OCI-LY1 (cell line): ENCODE measurements at regions not wholly inside any gene's neighbourhood (a gene's known extent, or its start where the extent isn't known, plus 50 kb on each side); places are given as distances from the start of the nearest gene placed in this dataset.

Experiments
- H2AFZ ChIP-seq: fragments of 200-600 bp; sonication (generic), shearing (Covaris generic); 2 replicates; pipeline ENCODE4 v1.6.0; 2014; ENCODE audit warnings: antibody characterized with exemption, mild to moderate bottlenecking, low read length
- H3F3A ChIP-seq: fragments of 200-600 bp; sonication (generic), shearing (Covaris generic); 2 replicates; pipeline ENCODE4 v1.6.0; 2014; ENCODE audit warnings: mild to moderate bottlenecking, antibody characterized with exemption, low read length, moderate library complexity; ENCODE audit not compliant: insufficient read depth
- H3K27ac ChIP-seq: fragments of 200-600 bp; sonication (generic); 2 replicates; pipeline ENCODE4 v1.5.1; 2014; ENCODE audit warnings: low read length, mixed run types, mild to moderate bottlenecking, low read depth; ENCODE audit not compliant: poor library complexity, severe bottlenecking
- H3K27me3 ChIP-seq: fragments of 200-600 bp; sonication (generic); 2 replicates; pipeline ENCODE4 v1.6.0; 2014; ENCODE audit warnings: antibody characterized with exemption, mild to moderate bottlenecking, low read length, moderate library complexity; ENCODE audit not compliant: insufficient read depth
- H3K36me3 ChIP-seq: fragments of 200-600 bp; sonication (generic); 2 replicates; pipeline ENCODE4 v1.6.1; 2014; ENCODE audit warnings: mild to moderate bottlenecking, antibody characterized with exemption, low read length, moderate library complexity, mixed read lengths; ENCODE audit not compliant: insufficient read depth
- H3K4me1 ChIP-seq: fragments of 200-600 bp; sonication (generic); 2 replicates; pipeline ENCODE4 v1.5.1; 2014; ENCODE audit warnings: mild to moderate bottlenecking, low read length, moderate library complexity; ENCODE audit not compliant: insufficient read depth, severe bottlenecking
- H3K4me2 ChIP-seq: fragments of 200-600 bp; sonication (generic), shearing (Covaris generic); 2 replicates; pipeline ENCODE4 v1.6.1; 2014; ENCODE audit warnings: low read length
- H3K4me3 ChIP-seq: fragments of 200-600 bp; sonication (generic); 2 replicates; pipeline ENCODE4 v1.5.1; 2014; ENCODE audit warnings: low read length, low read depth, mild to moderate bottlenecking, mixed read lengths; ENCODE audit not compliant: poor library complexity, severe bottlenecking
- H3K79me2 ChIP-seq: fragments of 200-600 bp; shearing (Covaris generic); 2 replicates; pipeline ENCODE4 v1.6.1; 2016; ENCODE audit warnings: mixed run types, low read length, mixed read lengths; ENCODE audit not compliant: insufficient read depth
- H3K9ac ChIP-seq: fragments of 200-600 bp; sonication (generic), shearing (Covaris generic); 2 replicates; pipeline ENCODE4 v1.6.1; 2014; ENCODE audit warnings: mild to moderate bottlenecking, low read length, mixed read lengths
- H3K9me2 ChIP-seq: fragments of 200-600 bp; sonication (generic), shearing (Covaris generic); 2 replicates; pipeline ENCODE4 v1.6.1; 2014; ENCODE audit warnings: low read depth, mild to moderate bottlenecking, low read length, mixed read lengths
- H3K9me3 ChIP-seq: fragments of 200-600 bp; shearing (Covaris generic); 2 replicates; pipeline ENCODE4 v1.6.1; 2014; ENCODE audit warnings: low read length, mixed read lengths
- H4K20me1 ChIP-seq: fragments of 200-600 bp; sonication (generic), shearing (Covaris generic); 2 replicates; pipeline ENCODE4 v1.6.0; 2016; ENCODE audit warnings: mild to moderate bottlenecking, low read length; ENCODE audit not compliant: insufficient read depth
- CTCF ChIP-seq: fragments of 200-600 bp; sonication (generic), shearing (Covaris generic); IDR thresholded peaks from 2 replicates; pipeline ENCODE4 v1.5.1; 2017; ENCODE audit warnings: mild to moderate bottlenecking, antibody characterized with exemption, low read length, moderate library complexity, mixed read lengths
- EZH2 ChIP-seq: fragments of 200-600 bp; sonication (generic), shearing (Covaris generic); IDR thresholded peaks from 2 replicates; pipeline ENCODE4 v1.8.0; 2017; ENCODE audit warnings: borderline replicate concordance, mixed run types, mild to moderate bottlenecking, antibody characterized with exemption, low read length, moderate library complexity, mixed read lengths

GRCh38 chr16:6913566-6913965, 419.1 kb upstream of the RBFOX1 start:
- Histone ChIP-seq H2AFZ (no peak overlapping the region), H3K4me1 (no peaks in the 10 kb centered on the region), H3K9me2 (no peaks in the 10 kb centered on the region), H3F3A (no peaks in the 10 kb centered on the region), H3K79me2 (no peaks in the 10 kb centered on the region), H3K27ac (no peak overlapping the region), H3K27me3 (no peaks in the 10 kb centered on the region), H3K9ac (no peak overlapping the region), H3K4me3 (no peak overlapping the region), H4K20me1 (no peaks in the 10 kb centered on the region), H3K36me3 (no peaks in the 10 kb centered on the region), H3K9me3 (no peaks in the 10 kb centered on the region), H3K4me2 (no peak overlapping the region)
- no peak for TF ChIP-seq CTCF
- TF ChIP-seq EZH2, result no peak

GRCh38 chr16:6910301-6910700, 422.3 kb upstream of the RBFOX1 start:
- Histone ChIP-seq H4K20me1 (no peaks in the 10 kb centered on the region), H3K9me3 (no peaks in the 10 kb centered on the region), H2AFZ (no peak overlapping the region)

GRCh38 chr16:6905601-6906000, 427.0 kb upstream of the RBFOX1 start:
- Histone ChIP-seq H4K20me1 (no peaks in the 10 kb centered on the region), H3K4me2 (no peak overlapping the region), H3K36me3 (no peaks in the 10 kb centered on the region)

More at GRCh38 chr16:6910301-6910700, 422.3 kb upstream of the RBFOX1 start:
- Histone ChIP-seq H3K27me3 (no peaks in the 10 kb centered on the region), H3F3A (no peaks in the 10 kb centered on the region), H3K9ac (no peak overlapping the region), H3K36me3 (no peaks in the 10 kb centered on the region), H3K27ac (no peak overlapping the region), H3K9me2 (no peaks in the 10 kb centered on the region), H3K4me2 (no peak overlapping the region), H3K4me3 (no peak overlapping the region), H3K79me2 (no peaks in the 10 kb centered on the region), H3K4me1 (no peaks in the 10 kb centered on the region)
- TF ChIP-seq EZH2 (no peak), CTCF (no peak)

More at GRCh38 chr16:6905601-6906000, 427.0 kb upstream of the RBFOX1 start:
- H3K9me2 ChIP-seq, result no peaks in the 10 kb centered on the region
- no peaks in the 10 kb centered on the region for H3K79me2 ChIP-seq
- no peaks in the 10 kb centered on the region for H3K27me3 ChIP-seq
- no peak overlapping the region for H3K9ac ChIP-seq
- no peak overlapping the region for H3K27ac ChIP-seq
- H3F3A ChIP-seq, result no peaks in the 10 kb centered on the region
- no peak overlapping the region for H2AFZ ChIP-seq
- no peak for TF ChIP-seq CTCF
- no peak for TF ChIP-seq EZH2
- H3K4me1 ChIP-seq, result no peaks in the 10 kb centered on the region
- no peak overlapping the region for H3K4me3 ChIP-seq
- H3K9me3 ChIP-seq, result no peaks in the 10 kb centered on the region
